Right hindlimb (tissue), 1 donor: ENCODE measurements at regions not wholly inside any gene's neighbourhood (a gene's known extent, or its start where the extent isn't known, plus 50 kb on each side); places are given as distances from the start of the nearest gene placed in this dataset.

ENCODE experiments used
- DNase-seq: peaks from one replicate; pipeline ENCODE4 v3.0.0-alpha.2; 2018

DNA sequence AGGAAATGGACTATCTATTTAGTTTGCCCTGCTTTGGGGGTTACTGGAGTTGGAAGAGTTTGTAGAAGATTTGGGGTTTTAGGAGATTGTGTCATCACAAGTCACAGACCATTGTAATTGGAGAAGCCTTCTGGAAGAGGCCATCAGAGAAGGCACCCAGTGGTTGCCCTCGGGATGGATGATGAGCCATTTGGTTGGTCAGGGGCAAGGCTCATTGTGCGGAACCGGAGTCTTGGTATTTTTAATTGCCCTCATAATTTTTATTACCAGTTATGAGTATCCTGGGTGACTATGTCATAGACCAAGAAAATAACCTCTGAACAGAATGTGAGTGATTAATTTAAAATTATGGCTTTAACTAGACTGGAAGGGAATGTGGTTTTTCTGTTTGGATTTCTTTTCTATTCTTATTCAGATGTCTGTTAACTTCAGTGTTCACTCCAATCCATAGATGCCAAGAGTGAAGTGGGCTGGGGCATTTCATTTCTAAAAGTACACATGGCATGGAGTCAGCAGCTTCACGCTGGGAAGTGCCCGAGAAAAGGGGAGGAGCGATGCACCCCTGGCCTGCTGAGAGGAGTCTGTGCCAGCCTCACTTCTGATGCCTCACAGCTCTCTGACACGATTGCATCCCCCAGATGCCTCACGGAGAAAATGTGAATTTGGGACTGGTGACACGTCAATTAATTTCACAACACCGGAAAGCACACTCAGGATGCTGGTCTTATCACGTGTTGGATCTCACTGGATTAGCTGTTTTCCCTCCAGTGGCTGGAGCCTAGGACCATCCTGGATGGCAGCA, 225.6 kb upstream of the IGFBP3 start:
- DNase-seq, result no peak

DNA sequence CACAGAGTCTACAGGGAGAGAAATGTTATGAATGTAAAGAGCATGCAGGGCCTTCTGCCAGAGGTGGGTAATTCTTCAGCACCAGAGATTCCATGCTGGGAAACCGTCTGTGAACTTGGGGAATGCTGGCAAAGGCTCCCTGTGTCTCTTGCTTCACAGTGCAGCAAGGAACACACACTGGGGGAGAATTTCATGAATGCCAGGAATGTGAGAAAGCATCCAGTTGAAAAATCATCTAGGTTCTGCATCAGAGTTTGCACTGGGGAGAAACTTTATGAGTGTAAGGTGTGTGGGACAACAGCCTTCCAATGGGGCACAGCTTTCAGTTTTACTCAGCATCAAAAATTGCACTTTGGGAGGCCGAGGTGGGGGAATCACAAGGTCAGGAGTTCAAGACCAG, 224.3 kb upstream of the IGFBP3 start:
- DNase-seq, result peak; percentile 64

DNA sequence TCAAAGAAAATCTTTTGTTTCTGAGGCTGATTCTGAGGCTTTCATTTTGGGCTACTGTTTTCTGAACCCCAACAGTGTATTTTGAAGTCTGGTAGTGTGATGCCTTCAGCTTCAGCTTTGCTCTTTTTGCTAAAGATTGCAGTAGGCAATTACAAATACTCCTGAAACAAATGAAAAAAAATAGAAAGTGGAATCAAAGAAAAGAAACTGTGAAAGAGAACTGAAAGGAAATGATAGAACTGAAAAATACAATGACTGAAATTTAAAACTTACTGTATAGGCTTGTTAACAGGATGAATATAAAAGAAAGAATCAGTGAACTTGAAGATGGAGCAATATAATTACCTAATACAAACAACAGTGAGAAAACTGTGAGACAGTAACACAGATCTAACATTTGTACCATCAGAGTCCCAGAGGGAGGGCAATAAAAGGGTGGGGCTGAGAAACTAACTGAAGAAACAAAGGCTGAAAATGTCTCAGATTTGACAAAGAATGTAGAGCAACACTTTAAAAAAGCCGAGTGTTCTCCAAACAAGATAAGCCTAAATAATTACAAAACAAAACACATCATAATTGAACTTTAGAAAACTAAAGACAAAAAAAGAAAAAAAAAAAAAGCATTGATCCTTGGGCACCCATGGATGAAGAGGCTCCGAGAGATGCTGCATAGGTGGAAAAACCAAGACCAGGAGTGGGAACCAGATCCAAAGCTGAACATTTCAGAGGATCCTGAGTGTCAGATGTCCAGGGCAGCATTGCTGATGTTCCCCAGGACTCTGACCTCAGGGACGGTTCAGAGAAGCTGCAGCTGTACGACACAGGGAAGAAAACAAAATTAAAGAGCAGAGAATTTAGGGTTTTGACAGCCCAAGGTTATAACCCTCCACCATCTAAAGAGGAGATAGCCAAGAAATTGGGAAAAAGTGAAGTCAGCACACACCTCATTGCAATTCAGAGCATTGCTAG, 223.2 kb upstream of the IGFBP3 start:
- no peak for DNase-seq

DNA sequence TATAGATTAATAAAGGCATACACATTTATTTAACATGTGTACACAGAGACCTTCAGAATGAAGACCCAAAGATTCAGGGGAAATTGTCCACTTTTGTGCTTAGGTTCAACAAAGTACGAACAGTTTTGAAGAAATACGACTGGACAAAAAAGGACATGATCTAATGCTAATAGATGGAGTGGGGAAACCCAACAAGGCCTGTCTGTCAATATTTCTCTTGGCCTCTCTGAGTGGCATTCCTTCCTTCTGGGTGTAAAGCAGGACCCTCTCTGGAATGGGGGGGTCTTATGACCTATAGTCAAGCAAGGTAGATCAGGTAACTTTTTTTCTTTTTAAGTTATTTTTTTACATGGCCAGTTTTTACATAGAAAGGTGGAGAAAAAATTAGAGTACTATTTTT, 222.3 kb upstream of the IGFBP3 start:
- no peak for DNase-seq

DNA sequence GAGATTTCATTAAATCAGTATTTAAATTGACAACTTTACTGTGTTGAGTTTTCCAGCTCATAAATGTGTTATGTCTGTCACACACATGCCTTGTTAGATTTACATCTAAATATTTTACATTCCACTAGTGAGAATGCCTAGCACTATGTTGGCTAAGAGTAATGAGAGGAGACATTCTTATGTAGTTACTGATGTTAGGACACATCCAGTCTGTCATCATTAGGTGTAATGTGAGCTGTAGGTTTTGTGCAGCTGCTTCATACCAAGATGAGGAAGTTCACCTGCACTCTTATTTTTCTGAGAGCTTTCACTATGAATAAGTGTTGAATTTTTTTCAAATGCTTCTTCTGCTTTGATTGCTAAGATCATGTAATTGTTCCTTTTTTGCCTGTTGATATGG, 218.0 kb upstream of the IGFBP3 start:
- DNase-seq, result no peak

DNA sequence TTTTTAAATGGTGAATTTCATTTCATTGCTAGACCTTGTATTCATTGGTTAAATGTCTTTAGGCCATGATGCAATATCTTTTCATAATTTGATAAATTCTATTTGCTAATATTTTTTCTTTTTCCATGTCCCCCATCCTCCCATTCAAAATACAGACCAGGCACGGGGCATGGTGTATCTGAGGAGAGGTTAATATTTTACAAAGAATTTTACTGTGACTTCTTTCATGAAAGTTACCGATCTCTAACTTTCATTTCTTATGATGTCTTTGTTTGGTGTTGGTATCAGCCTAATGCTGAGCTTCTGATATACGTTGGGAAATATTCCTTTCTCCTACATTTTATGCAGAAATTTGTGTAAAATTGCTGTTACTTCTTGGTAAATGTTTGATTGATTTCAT, 216.7 kb upstream of the IGFBP3 start:
- no peak for DNase-seq

DNA sequence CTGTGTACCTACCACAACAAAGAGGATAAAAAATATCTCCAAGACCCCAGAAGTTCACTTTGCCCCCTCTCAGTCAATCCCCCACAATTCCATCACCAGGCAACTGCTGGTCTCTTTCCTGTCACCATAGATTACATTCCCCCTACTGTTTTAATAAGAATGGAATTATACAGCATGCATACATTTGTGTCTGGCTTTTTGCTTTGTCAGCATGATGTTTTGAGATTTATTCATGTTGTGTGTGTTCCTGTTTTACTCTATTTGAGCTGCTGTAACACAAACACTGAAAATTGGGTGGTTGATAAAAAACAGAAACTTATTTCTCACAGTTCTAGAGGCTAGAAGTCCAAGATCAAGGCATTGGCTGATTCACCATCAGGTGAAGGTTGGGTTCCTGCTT, 214.5 kb upstream of the IGFBP3 start:
- no peak for DNase-seq

DNA sequence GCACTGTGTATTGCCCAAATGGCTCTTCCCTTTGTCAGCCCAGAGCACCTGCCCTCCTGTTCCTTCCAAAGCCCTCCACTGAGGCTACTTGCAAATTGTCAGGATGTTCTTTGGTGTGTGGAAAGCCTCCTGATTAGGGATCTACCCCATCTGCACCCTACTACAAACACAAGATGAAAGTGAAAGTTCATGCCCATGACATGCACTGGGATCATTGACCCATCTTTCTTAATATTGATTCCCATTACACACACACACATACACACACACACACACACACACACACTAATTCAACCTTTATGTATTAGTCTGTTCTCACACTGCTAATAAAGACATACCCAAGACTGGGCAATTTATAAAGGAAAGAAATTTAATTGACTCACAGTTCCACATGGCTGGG, 213.7 kb upstream of the IGFBP3 start:
- DNase-seq, result no peak

DNA sequence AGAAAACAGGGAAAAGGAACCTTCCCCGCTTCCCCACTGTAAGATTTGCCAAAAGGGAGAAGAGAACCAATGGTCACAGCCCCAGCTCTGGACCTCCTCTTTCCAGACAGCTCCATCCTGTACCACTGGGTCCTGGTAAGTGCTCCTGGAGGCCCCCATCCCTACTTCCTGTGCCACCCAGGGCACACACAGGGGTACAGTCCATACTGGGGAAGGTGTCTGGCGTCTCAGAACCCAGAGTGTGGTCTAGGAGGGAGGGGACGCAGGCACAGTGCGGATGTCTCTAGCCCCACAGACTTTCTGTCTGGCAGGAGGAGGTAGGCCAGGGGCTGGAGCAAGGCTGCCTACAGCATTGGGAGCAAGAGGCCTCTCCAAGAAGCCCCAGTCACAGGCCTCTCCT, 213.3 kb upstream of the IGFBP3 start:
- no peak for DNase-seq

DNA sequence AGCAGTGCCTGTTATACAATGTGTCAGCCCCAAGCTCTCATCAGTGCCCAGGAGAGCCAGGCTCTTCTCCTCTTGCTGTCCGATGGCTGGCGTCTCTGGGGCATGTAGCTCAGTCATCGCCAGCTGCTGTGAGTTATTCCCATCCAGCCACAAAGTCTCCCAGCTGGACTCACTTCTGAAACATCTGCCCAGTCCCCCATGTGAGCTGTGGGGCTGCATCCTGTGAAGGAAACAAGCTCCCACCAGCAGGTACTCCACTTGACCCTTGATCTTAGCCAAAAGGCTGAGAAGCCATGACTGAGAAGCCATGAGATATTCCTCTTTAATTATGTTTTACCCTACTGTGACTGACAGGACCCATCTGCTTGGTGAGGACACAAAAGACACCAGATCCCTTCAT, 212.7 kb upstream of the IGFBP3 start:
- DNase-seq, result peak; percentile 53

DNA sequence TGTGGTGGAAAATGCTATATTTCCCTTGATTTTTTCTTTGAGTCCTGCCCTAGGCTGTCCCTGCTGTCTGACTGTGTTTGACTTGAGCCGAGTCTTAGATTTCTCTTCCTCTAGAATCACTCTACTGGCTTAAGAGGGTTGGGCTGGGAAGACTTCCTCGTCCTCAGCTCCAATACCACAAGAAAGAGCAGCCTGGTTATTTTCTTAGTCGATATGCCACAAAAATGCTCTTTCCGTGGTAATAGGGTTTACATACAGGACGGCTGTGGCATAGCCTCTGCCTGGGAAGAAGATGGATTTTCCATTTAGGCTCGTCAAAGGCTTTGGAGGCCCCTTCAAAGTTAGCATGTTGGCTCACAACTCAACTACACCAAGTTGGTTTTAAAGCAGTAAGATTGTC, 212.0 kb upstream of the IGFBP3 start:
- peak; percentile 43 for DNase-seq

DNA sequence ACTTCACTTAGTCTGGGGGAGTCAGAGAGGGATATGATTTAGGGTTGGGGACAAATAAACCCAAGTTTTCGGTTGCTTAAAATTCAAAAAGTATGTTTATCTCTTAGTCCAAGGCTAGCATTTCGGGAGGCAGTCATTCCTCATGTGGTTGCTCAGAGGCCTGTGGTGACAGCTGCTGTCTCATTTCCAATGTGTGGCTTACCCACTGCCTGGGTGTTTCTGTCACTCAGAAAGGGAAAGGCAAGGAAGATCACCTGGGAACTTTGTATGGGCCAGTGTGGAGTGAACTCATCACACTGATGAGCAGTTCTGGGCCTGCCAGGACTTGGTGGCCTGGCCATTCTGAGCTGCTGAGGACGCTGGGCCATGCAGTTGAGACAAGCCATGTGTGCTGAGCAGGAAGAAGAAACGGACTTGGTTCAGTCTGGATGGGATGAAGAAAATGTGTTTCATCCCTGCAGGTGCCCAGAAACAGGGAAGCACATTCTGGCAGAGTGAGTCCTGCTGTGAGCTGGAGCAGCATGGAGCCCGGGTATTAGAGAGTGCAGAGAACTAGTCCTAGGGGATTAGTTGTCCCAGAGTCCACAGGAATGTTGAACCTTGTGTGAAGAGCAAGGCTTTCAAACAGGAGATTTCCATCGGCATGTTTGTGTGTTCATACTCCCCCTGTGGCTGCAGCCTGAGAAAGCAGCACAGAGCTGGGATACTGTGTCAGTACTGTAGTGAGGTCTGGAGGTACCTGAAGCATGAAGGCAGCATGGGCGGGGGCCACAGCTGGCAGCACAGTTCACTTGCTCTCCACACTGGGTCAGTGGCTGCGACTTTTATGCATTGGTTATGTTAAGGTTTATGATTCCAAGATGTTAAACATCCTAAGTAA, 211.1 kb upstream of the IGFBP3 start:
- no peak for DNase-seq

DNA sequence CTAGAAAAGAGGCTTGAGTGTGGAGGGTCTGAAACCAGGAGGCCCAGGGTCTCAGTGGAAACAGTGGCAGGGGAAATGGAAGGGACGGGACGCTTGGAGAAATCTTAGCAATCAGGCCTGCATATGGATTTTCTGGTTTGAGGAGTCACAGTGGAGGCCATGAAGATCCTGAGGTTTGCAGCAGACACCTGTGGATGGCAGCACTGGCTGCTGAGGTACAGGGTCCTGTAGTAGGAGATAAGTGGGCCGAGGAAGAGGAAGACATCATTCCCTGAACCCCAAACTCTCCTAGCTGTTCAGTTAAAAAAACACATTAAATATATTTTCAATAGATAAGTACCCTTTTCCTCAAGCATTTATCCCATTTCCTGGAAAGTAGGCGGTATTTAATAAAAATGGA, 208.8 kb upstream of the IGFBP3 start:
- DNase-seq, result no peak

DNA sequence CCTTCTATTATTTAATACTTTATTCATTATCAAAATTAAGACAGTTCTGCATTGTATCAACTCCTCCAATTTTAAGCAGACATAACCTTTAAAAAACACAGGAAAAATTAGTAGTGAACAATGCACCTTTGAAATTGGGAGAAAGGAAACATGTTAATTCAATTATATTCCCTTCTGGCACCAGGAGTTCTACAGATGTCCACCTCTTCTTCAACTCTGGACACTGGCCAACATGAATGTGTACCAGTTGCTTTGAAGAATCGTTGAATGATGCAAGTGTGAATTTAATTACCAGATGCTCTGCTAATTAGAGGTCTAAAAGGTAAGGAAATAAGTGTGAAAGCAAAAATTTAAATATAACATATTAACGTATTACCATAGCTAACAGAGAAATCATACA, 206.7 kb upstream of the IGFBP3 start:
- no peak for DNase-seq

DNA sequence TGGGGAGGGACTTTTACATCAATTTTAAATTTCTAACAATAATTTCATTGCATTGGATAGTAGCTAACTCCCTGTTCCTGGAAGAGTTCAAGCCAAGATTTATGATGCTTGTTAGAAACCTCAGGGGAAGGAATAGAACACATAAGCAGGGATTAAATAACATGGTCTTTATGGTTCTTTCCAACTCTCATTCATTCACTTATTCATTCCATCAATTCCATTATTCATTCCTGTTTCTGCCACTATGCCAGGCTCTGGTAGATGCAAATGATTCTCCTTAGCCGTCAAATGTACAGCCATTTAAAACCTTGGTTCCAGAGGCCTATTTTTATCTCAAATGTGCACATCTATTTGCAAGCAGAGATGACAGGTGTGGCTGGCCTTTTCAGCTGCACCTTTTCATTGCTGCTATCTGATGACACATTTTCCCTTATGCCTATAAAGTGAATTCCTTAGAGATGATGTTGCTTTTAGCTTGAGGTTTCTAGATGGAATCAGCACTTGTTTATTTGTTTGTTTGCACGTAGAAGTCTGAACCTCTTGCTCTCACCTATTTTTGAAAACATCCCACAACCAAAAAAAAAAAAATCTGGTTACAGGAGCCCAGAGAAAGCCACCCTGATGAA, 205.7 kb upstream of the IGFBP3 start:
- DNase-seq, result no peak

DNA sequence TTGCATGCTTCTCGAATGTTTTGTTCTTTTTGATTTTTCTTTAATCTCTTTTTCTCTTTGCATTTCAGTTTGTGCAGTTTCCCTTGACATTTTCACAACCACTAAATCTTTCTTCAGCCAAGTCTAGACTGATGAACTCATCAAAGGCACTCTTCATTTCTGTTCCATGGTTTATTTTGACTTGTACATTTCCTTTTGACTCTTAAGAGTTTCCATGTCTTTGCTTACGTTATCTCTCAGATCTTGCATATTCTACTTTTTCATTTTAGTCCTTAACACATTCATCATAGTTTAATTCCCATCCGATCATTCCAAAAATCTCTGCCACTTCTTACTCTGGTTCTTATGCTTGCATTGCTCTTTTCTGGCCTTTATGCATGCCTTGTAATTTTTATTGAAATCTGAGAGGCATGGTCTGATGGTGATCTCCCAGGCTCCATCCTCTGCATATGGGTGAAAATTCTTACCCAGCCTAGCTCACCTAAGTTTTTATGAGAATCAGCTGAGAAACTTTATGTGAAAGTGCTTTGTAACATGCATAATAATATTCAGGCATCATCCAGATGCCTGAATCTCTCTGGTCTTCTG, 202.8 kb upstream of the IGFBP3 start:
- DNase-seq, result no peak

DNA sequence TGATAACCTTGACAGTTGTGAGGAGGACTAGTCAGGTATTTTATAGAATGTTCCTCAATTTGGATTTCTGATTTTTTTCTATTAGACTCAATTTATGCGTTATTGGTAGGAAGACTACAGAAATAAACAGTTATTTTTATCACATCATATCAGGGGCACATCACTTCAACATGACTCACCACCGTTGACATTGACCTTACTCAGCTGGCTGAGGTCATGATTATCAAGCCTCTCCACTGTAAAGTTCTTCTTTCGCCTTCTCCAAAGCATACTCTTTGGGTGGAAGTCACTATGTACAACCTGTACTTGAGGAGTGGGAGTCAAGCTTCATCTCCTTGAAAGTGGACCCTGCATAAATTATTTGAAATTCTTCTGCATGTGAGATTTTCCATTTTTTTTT, 194.3 kb upstream of the IGFBP3 start:
- no peak for DNase-seq

DNA sequence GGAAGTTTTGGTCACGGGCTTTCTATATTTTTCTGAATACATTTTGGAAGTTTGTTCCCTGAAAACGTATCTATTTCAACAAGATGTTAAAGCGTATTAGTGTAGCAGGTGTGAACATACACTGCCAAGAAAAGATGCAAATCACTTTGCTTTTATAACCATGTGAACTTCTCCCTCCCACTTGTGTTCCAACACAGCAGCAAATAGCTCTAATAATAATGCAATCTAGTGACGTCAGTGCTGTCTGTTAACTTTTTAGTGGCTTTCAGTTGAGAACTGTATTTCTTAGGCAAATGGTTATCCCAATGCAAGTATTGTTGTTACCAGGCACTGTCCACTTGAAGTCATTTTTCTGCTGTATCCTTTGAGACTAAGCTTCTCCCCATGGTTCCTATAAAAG, 188.4 kb upstream of the IGFBP3 start:
- DNase-seq, result no peak

DNA sequence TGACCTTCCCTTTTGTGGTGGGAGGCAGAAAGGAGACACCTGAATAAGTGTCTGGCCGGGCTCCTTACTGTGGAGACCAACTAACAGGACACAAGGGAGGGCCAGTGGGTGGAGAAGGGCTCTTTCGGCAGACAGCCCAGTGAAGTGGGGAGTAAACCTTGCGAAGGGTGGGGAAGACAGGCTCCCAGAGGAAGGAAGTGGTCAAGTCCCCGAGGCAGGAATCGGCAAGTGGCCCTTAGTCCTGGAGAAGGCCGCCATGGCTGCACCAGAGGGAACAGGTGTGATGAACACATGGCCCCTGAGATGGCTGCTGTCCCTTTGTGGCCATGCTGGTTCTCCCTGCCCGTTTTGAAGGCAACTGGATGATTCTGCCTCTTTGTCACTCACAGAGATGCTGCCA, 187.2 kb upstream of the IGFBP3 start:
- no peak for DNase-seq

DNA sequence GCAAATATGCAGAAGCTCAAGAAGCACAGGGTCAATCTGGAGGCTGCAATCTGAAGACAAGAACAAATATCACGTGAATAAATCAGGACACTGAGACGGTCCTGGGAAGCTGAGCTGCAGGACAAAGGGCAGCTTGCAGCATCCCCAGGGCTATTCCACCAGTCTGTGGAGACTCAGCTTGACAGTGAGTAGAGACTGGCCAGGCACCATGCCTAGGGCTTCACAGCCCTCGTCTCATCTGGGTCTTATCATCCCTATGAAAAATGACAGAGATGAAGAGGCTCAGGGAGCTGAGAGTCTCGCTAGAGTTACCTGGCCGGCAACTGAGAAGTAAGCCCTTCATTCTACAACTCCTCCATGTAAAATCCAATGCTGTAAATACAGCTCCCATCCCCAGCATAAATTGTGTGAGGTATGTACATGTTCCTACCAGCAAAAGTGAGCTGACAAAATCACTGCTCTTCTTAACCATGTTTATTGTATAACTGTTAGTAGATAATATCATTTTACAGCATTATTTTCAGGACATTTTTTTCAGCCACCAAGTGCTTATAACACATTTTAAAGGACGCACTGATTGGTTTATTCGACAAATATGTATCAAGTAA, 186.6 kb upstream of the IGFBP3 start:
- DNase-seq, result no peak

DNA sequence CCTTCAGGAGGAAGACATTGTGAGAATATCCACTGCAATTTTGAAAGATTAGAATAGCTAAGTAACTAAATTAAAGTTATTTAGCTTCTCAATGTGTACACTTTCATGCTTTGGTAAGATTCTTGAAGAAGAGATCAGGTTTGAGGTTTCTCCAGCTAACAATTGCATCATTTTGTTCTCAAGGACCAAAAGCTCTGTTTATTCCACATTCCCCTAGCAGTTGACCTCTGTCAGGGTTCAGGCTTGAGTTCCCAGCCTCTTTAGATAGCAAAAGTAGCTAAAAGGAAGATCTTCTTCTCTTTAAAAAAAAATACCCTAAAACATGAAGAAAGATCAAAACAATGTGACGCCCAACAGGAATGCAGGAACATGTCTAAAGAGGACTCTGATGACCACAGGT, 179.4 kb upstream of the IGFBP3 start:
- no peak for DNase-seq

DNA sequence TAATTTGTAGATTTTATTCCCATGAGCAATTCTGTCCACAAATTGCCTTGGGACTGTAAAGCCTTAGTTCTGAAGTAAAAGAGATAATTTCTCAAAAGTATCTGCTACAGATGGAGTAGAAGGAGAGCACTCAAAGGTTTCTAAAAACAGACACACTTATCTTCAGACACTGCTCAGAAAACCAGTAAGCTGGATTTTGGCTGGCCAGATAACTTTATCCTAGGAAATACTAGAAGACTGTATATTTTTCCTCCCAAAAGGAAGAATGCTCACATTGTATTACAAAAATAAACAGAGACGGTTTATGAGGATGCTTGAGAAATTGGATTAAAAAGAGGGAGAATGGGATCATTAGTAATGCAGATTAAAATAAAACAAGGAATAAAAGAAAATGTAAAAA, 178.0 kb upstream of the IGFBP3 start:
- no peak for DNase-seq
